K562 (cell line): ENCODE measurements at regions not wholly inside any gene's neighbourhood (a gene's known extent, or its start where the extent isn't known, plus 50 kb on each side); places are given as distances from the start of the nearest gene placed in this dataset.

Source experiments
- ATAC-seq: fragments of 200-7000 bp; cut with Tn5 transposase; 3 replicates; pipeline ENCODE4 v1.9.1; 2020; ENCODE audit warnings: moderate library complexity
- BruUV-seq: library from RNA; stranded (reverse); fragments of 400-500 nt; replicated peaks from 2 replicates; lab custom pipeline; 2021; lab: Mats Ljungman, UMichigan
- CTCF ChIA-PET: fragments of 300-600 bp; formaldehyde crosslinking; extraction: SDS; loops from one replicate; lab custom pipeline; 2021; ENCODE audit warnings: low intra/inter-chr PET ratio; lab: Yijun Ruan, JAX
- POLR2A ChIA-PET: fragments of 300-600, 350-650 bp; sonication (Branson Sonifier 250); formaldehyde crosslinking; extraction: SDS; loops from one replicate; lab custom pipeline; 2021; ENCODE audit warnings: antibody characterized with exemption, inconsistent platforms; lab: Yijun Ruan, JAX
- DNase-seq, 4 experiments: peaks; one replicate each; pipeline versions ENCODE4 v3.0.0 to v3.0.0-alpha.2; 2011 to 2018; ENCODE audit warnings: low spot score in 3 of 4, mixed read lengths in 3 of 4; ENCODE audit errors: extremely low read depth in 1 of 4
- FAIRE-seq: peaks from 2 replicates; lab custom pipeline; 2011; peaks lifted over from hg19 to GRCh38; lab: Jason Lieb, UNC
- H2AFZ ChIP-seq: 2 replicates; pipeline ENCODE4 v1.6.0; 2011; ENCODE audit warnings: low read depth, low read length, control low read depth, inconsistent platforms
- H3K27ac ChIP-seq: fragments of 200-600 bp; 3 replicates; pipeline ENCODE4 v1.8.0; 2011; ENCODE audit warnings: low read depth, mild to moderate bottlenecking, control low read depth, inconsistent platforms, low read length, moderate library complexity, mixed read lengths; ENCODE audit errors: extremely low read depth
- H3K27me3 ChIP-seq, 2 experiments: fragments of 300-600 bp in 1 of 2; 2 replicates in 1 of 2; 3 replicates in 1 of 2; pipeline versions ENCODE4 v1.6.0 to v1.8.0; 2011; ENCODE audit warnings: inconsistent platforms in 2 of 2, low read length in 2 of 2, mild to moderate bottlenecking in 1 of 2, mixed read lengths in 1 of 2, moderate library complexity in 1 of 2; ENCODE audit not compliant: control insufficient read depth in 2 of 2, insufficient read depth in 2 of 2
- H3K36me3 ChIP-seq: fragments of 300-600 bp; 3 replicates; pipeline ENCODE4 v1.8.0; 2011; ENCODE audit warnings: mild to moderate bottlenecking, low read length, inconsistent platforms; ENCODE audit not compliant: control insufficient read depth, insufficient read depth
- H3K4me1 ChIP-seq, 2 experiments: fragments of 200-600 bp in 1 of 2; replicated peaks in 1 of 2; 2 replicates in 1 of 2; 3 replicates in 1 of 2; pipeline versions ENCODE4 v1.5.1 to v1.8.0; 2011; ENCODE audit warnings: inconsistent platforms in 2 of 2, low read length in 2 of 2, mild to moderate bottlenecking in 1 of 2, mixed read lengths in 1 of 2, moderate library complexity in 1 of 2; ENCODE audit not compliant: control insufficient read depth in 2 of 2, insufficient read depth in 2 of 2
- H3K4me2 ChIP-seq: 2 replicates; pipeline ENCODE4 v1.6.1; 2011; ENCODE audit warnings: low read length, control low read depth, inconsistent platforms, mixed read lengths; ENCODE audit not compliant: insufficient read depth
- H3K4me3 ChIP-seq: fragments of 200-600 bp; sonication (generic), shearing (Covaris generic); 2 replicates; pipeline ENCODE4 v1.5.1; 2016; ENCODE audit warnings: control low read depth, inconsistent platforms
- H3K79me2 ChIP-seq: fragments of 200-600 bp; 3 replicates; pipeline ENCODE4 v1.8.0; 2011; ENCODE audit warnings: low read length, inconsistent platforms; ENCODE audit not compliant: control insufficient read depth, insufficient read depth
- H3K9ac ChIP-seq, 2 experiments: 2 replicates each; pipeline versions ENCODE4 v1.6.0 to v1.6.1; 2011; ENCODE audit warnings: low read depth in 2 of 2, low read length in 2 of 2, control low read depth in 1 of 2, inconsistent platforms in 1 of 2, mild to moderate bottlenecking in 1 of 2, mixed read lengths in 1 of 2; ENCODE audit not compliant: insufficient read depth in 1 of 2
- H3K9me1 ChIP-seq: one replicate; pipeline ENCODE4 v1.6.0; 2011; ENCODE audit warnings: inconsistent platforms, mild to moderate bottlenecking, low read length, moderate library complexity; ENCODE audit not compliant: control insufficient read depth, insufficient read depth
- H3K9me3 ChIP-seq: replicated peaks from 2 replicates; pipeline ENCODE4 v1.5.1; 2011; ENCODE audit warnings: low read depth, low read length, inconsistent platforms; ENCODE audit not compliant: control insufficient read depth, insufficient read depth
- H4K20me1 ChIP-seq: replicated peaks from 2 replicates; pipeline ENCODE4 v1.6.1; 2011; ENCODE audit warnings: low read length, inconsistent platforms, mixed read lengths; ENCODE audit not compliant: control insufficient read depth, insufficient read depth
- CREB1 ChIP-seq, 2 experiments: sonication (generic) in 1 of 2; formaldehyde crosslinking in 1 of 2; IDR thresholded peaks; 2 replicates each; pipeline versions ENCODE4 v1.6.1 to v1.8.0; 2012 to 2022; ENCODE audit warnings: inconsistent platforms in 1 of 2, mild to moderate bottlenecking in 1 of 2, missing genetic modification reagents in 1 of 2, moderate library complexity in 1 of 2
- FOXK2 ChIP-seq, 2 experiments: fragments of 450-650 bp; IDR thresholded peaks in 1 of 2; conservative IDR thresholded peaks in 1 of 2; 2 replicates each; pipeline ENCODE4 v1.6.1; 2016; ENCODE audit warnings: low read depth in 2 of 2, mild to moderate bottlenecking in 1 of 2
- KHSRP ChIP-seq: fragments of 450-650 bp; IDR thresholded peaks from 2 replicates; pipeline ENCODE4 v1.6.1; 2017
- MED1 ChIP-seq: sonication (generic); formaldehyde crosslinking; IDR thresholded peaks from 2 replicates; pipeline ENCODE4 v1.8.1; 2023; ENCODE audit warnings: missing genetic modification reagents, borderline replicate concordance
- NR2C2 ChIP-seq, 2 experiments: fragments of 200-800 bp in 1 of 2; sonication (Bioruptor generic) in 1 of 2; sonication (generic) in 1 of 2; formaldehyde crosslinking in 1 of 2; IDR thresholded peaks; 2 replicates each; pipeline versions ENCODE4 v1.6.1 to v1.8.0; 2016 to 2022; ENCODE audit warnings: mild to moderate bottlenecking in 1 of 2, missing compliant biosample characterization in 1 of 2, missing genetic modification characterization in 1 of 2, missing genetic modification reagents in 1 of 2
- RB1 ChIP-seq: fragments of 450-650 bp; IDR thresholded peaks from 2 replicates; pipeline ENCODE4 v1.6.1; 2017; ENCODE audit warnings: low read depth, mild to moderate bottlenecking
- SETDB1 ChIP-seq: IDR thresholded peaks from one replicate; pipeline ENCODE4 v1.6.1; 2012; ENCODE audit warnings: low read length, control low read depth, inconsistent platforms
- SP1 ChIP-seq: sonication (generic); formaldehyde crosslinking; IDR thresholded peaks from 2 replicates; pipeline ENCODE4 v1.8.1; 2022; ENCODE audit warnings: mild to moderate bottlenecking, missing genetic modification reagents
- TFAM ChIP-seq: fragments of 250-450 bp; sonication (Bioruptor Pico); conservative IDR thresholded peaks from 2 replicates; pipeline ENCODE4 v1.5.0; 2021; ENCODE audit warnings: mild to moderate bottlenecking, moderate library complexity
- TRIM24 ChIP-seq, 2 experiments: fragments of 450-650 bp; IDR thresholded peaks; 2 replicates each; pipeline ENCODE4 v1.6.1; 2016
- ZNF165 ChIP-seq: fragments of 250-450 bp; sonication (Bioruptor Pico); IDR thresholded peaks from 2 replicates; pipeline ENCODE4 v1.4.0; 2020; ENCODE audit warnings: borderline replicate concordance
- ZNF232 ChIP-seq: sonication (generic); formaldehyde crosslinking; IDR thresholded peaks from 2 replicates; pipeline ENCODE4 v1.8.0; 2022; ENCODE audit warnings: mild to moderate bottlenecking, missing genetic modification reagents
- WGBS: fragments of 100-300 bp; shearing (Covaris generic); methylation state at CpG from one replicate; pipeline ENCODE4 v1.1.6; 2016; ENCODE audit warnings: low coverage, mixed read lengths; ENCODE audit not compliant: insufficient coverage; ENCODE audit errors: missing lambda C conversion rate; 5-methylcytosine and 5-hydroxymethylcytosine counted together
- in situ Hi-C: fragments of 300-500 bp; cut with MboI; formaldehyde crosslinking; loops from 4 replicates; pipeline ENCODE4 v1.15.0; 2018; ENCODE audit warnings: inconsistent platforms, mixed read lengths
- intact Hi-C: fragments of 100-400 bp; cut with micrococcal nuclease; formaldehyde crosslinking; loops from 2 replicates; pipeline ENCODE4 v1.14.2; 2022
- TF ChIP-seq, protein P1 (sequence below): IDR thresholded peaks from 3 replicates; pipeline ENCODE4 v1.6.1; 2011; ENCODE audit warnings: borderline replicate concordance, mild to moderate bottlenecking; ENCODE audit not compliant: insufficient read length, insufficient read depth
- TF ChIP-seq, protein P2 (sequence below): fragments of 250-450 bp; sonication (Bioruptor Pico); IDR thresholded peaks from 2 replicates; pipeline ENCODE4 v1.4.0; 2020; ENCODE audit warnings: mild to moderate bottlenecking, moderate library complexity, borderline replicate concordance
- TF ChIP-seq, protein P3 (sequence below): sonication (generic); formaldehyde crosslinking; IDR thresholded peaks from 2 replicates; pipeline ENCODE4 v1.8.0; 2022; ENCODE audit warnings: missing genetic modification reagents, mild to moderate bottlenecking, borderline replicate concordance
- TF ChIP-seq, protein P4 (sequence below): sonication (generic); formaldehyde crosslinking; IDR thresholded peaks from 2 replicates; pipeline ENCODE4 v1.5.0; 2020; ENCODE audit warnings: missing genetic modification reagents
- TF ChIP-seq, protein P5 (sequence below), 2 experiments: fragments of 450-650 bp in 1 of 2; sonication (generic) in 1 of 2; formaldehyde crosslinking in 1 of 2; IDR thresholded peaks in 1 of 2; conservative IDR thresholded peaks in 1 of 2; 2 replicates each; pipeline versions ENCODE4 v1.6.1 to v1.8.1; 2016 to 2023; ENCODE audit warnings: mild to moderate bottlenecking in 2 of 2, moderate library complexity in 2 of 2, inconsistent platforms in 1 of 2, missing genetic modification reagents in 1 of 2

DNA sequence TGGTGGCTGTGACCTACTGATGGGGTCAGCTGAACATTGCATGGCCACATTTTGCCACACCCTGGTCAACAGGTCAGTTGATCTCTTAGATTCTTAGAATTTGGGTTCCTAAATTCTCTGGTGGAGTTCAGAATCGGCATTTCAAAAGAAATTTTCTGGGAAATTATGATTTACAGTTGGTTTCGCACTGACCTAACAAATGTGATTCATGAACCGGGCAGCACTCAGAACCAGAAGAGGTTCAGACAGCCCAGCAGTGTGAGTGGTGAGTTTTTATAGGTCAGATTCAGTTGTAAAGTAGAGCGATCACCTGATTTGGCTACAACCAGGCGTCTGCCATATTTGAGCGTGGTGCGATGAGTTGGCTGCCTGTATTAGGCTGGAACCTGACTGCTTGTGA, 163.7 kb upstream of the GAS1 start:
- BruUV-seq = no TSS peak
- no peaks in the 10 kb centered on the region for H3K36me3 ChIP-seq
- 0% methylated on average over 7 of the region's 7 CpGs for WGBS
- FAIRE-seq (no peak), DNase-seq (no peak), ATAC-seq (no peak)
- H3K4me2 ChIP-seq = no peak overlapping the region
- TF ChIP-seq TRIM24 (IDR thresholded peaks at IDR 0.05) (no peak), TFAM (CRISPR knock-in tag) (no peak), ZNF165 (CRISPR knock-in tag) (no peak), SP1 (CRISPR knock-in tag) (no peak), RB1 (no peak), FOXK2 (conservative IDR thresholded peaks at IDR 0.05 in 1 of 2, IDR thresholded peaks at IDR 0.05 in 1 of 2; ENCODE audit: low read depth in 2 of 2) (no peak), CREB1 (IDR thresholded peaks at IDR 0.05) (no peak), CREB1 (CRISPR knock-in tag; IDR thresholded peaks at IDR 0.05) (no peak), NR2C2 (CRISPR knock-in tag; IDR thresholded peaks at IDR 0.05) (no peak), NR2C2 (tag; IDR thresholded peaks at IDR 0.05) (no peak), SETDB1 (no peak), ZNF232 (no peak), KHSRP (no peak), MED1 (no peak)
- TF ChIP-seq, protein P1, sequence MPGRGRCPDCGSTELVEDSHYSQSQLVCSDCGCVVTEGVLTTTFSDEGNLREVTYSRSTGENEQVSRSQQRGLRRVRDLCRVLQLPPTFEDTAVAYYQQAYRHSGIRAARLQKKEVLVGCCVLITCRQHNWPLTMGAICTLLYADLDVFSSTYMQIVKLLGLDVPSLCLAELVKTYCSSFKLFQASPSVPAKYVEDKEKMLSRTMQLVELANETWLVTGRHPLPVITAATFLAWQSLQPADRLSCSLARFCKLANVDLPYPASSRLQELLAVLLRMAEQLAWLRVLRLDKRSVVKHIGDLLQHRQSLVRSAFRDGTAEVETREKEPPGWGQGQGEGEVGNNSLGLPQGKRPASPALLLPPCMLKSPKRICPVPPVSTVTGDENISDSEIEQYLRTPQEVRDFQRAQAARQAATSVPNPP = no peak
- TF ChIP-seq, protein P2, sequence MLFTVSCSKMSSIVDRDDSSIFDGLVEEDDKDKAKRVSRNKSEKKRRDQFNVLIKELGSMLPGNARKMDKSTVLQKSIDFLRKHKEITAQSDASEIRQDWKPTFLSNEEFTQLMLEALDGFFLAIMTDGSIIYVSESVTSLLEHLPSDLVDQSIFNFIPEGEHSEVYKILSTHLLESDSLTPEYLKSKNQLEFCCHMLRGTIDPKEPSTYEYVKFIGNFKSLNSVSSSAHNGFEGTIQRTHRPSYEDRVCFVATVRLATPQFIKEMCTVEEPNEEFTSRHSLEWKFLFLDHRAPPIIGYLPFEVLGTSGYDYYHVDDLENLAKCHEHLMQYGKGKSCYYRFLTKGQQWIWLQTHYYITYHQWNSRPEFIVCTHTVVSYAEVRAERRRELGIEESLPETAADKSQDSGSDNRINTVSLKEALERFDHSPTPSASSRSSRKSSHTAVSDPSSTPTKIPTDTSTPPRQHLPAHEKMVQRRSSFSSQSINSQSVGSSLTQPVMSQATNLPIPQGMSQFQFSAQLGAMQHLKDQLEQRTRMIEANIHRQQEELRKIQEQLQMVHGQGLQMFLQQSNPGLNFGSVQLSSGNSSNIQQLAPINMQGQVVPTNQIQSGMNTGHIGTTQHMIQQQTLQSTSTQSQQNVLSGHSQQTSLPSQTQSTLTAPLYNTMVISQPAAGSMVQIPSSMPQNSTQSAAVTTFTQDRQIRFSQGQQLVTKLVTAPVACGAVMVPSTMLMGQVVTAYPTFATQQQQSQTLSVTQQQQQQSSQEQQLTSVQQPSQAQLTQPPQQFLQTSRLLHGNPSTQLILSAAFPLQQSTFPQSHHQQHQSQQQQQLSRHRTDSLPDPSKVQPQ (CRISPR knock-in tag) = no peak
- TF ChIP-seq, protein P3, sequence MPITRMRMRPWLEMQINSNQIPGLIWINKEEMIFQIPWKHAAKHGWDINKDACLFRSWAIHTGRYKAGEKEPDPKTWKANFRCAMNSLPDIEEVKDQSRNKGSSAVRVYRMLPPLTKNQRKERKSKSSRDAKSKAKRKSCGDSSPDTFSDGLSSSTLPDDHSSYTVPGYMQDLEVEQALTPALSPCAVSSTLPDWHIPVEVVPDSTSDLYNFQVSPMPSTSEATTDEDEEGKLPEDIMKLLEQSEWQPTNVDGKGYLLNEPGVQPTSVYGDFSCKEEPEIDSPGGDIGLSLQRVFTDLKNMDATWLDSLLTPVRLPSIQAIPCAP = no peak
- TF ChIP-seq, protein P4, sequence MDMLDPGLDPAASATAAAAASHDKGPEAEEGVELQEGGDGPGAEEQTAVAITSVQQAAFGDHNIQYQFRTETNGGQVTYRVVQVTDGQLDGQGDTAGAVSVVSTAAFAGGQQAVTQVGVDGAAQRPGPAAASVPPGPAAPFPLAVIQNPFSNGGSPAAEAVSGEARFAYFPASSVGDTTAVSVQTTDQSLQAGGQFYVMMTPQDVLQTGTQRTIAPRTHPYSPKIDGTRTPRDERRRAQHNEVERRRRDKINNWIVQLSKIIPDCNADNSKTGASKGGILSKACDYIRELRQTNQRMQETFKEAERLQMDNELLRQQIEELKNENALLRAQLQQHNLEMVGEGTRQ (CRISPR knock-in tag) = no peak
- TF ChIP-seq, protein P5, sequence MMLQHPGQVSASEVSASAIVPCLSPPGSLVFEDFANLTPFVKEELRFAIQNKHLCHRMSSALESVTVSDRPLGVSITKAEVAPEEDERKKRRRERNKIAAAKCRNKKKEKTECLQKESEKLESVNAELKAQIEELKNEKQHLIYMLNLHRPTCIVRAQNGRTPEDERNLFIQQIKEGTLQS (IDR thresholded peaks at IDR 0.05) = no peak
- TF ChIP-seq, protein P5 (CRISPR knock-in tag; conservative IDR thresholded peaks at IDR 0.05) = no peak
- H3K9me1 ChIP-seq = no peaks in the 10 kb centered on the region
- no peaks in the 10 kb centered on the region for H3K27me3 ChIP-seq
- in situ Hi-C loops = no loop called here
- no peaks in the 10 kb centered on the region for H3K4me1 ChIP-seq
- ChIA-PET POLR2A (no interaction called here), CTCF (no interaction called here)
- no peak overlapping the region for H3K27ac ChIP-seq
- H3K4me3 ChIP-seq = no peak overlapping the region
- H3K9ac ChIP-seq = no peak overlapping the region
- H3K9me3 ChIP-seq = no peaks in the 10 kb centered on the region
- H2AFZ ChIP-seq = no peak overlapping the region
- H3K79me2 ChIP-seq = no peaks in the 10 kb centered on the region
- H4K20me1 ChIP-seq = no peaks in the 10 kb centered on the region
- intact Hi-C loops = no loop called here
